HUDEP-2 (cell line): ENCODE measurements at regions not wholly inside any gene's neighbourhood (a gene's known extent, or its start where the extent isn't known, plus 50 kb on each side); places are given as distances from the start of the nearest gene placed in this dataset.

Source experiments
- DNase-seq, 76 experiments: peaks; one replicate each; lab custom pipeline; 2025; ENCODE audit not compliant: unreplicated experiment in 76 of 76; lab: John Stamatoyannopoulos, UW

DNA sequence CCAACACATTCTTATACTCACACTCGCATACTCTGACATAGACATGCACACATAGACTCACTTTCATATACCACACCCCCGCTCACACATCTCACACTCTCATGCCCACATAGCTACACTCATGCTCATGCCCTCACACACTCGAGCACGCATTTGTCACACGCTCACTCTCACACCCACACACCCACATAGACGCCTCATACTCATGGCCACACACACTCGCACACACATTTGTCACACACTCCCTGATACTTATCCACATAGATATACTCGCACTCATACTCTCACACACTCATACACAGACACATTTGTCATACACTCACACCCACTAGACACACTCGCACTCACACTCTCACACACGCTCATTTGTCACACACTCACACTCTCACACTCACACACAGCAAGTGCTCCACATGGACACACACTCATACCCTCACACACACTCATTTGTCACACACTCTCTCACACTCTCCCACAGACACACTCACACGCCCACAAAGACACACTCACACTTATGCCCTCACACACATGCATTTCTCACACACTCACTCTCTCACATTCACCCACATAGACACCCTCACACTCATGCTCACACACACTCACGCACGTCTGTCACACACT lies 50.9 kb downstream of the TNP1 start:
- no peak for DNase-seq

DNA sequence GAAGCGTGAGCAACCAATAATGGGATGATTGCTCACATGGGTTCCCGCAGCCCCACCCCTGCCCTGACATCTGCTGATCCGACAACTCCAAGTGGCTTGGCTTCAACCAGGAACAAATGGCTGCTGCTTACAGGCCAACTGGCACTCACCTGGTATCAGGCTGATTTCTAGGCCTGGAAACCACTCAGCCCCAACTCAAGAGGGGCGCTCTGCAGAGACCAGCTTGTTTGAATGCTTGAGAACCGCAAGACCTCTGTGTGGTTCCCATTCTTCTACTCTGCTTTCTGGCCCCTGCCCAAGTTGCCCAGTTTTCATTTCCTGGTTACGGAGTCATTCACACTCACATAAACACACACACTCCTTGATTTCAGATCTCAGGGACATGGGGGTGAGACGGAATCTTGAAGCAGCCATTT lies 52.0 kb downstream of the TNP1 start:
- DNase-seq: no peak

DNA sequence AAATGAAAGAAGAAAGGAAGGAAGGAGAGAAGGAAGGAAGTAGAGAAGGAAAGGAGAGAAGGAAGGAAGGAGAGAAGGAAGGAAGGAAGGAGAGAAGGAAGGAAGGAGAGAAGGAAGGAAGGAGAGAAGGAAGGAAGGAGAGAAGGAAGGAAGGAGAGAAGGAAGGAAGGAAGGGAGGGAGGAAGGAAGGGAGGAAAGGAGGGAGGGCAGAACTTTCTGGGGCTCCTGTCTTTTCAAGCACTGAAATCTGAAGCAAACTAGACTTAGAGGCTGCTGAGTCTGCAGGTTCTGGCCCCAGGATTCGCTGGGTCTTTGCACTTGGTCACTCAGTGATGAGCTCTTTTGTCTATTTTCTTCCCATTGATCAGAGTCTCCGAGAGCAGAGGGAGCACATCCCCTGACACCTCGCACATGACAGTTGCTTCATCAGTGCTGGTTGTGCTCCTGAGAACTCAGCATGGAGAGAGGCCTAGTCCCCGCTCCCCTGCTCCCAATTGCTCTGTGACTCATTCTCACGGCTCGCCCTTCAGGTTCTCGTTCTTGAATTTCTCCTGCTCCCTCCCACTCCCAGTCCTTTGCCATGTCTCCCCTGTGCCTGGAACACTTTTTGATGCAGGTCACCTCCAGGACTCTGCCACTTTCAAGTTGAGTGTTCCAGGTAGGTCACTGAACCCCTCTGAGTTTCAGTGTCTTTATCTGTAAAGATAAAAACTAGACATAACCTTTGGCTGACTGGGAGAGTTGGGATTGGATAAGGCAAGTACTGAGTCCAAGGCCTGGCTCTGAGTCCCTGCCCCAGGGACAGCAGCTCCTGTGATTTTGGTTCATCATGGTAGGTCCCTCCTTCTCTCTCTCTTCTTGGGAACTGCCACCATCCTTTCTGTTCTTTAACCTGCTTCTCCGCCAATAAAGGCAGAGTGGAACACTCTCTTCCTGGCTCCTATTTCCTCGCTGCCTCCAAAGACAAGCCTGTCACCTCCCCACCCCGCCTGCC lies 55.2 kb downstream of the TNP1 start:
- no peak for DNase-seq

DNA sequence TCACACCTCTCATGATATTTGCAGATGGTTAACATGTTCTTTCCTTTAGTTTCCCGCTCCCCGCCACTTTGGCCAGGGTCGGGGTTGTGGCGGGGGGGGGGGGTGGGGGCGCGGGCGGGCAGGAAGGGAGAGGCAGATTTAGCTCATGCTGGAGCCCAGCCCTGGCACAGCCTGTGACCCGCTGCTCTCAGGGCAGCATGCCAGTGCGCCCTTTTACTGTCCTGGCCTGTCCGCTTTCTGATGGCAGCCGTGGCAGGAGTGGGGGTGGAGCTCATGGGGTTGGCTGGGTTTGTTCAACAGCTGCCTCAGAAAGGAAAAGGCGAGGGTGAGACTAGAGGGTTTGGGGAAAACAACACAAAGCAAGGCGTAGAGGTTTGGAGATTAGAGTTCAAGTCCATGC lies 56.1 kb downstream of the TNP1 start:
- DNase-seq: no peak

DNA sequence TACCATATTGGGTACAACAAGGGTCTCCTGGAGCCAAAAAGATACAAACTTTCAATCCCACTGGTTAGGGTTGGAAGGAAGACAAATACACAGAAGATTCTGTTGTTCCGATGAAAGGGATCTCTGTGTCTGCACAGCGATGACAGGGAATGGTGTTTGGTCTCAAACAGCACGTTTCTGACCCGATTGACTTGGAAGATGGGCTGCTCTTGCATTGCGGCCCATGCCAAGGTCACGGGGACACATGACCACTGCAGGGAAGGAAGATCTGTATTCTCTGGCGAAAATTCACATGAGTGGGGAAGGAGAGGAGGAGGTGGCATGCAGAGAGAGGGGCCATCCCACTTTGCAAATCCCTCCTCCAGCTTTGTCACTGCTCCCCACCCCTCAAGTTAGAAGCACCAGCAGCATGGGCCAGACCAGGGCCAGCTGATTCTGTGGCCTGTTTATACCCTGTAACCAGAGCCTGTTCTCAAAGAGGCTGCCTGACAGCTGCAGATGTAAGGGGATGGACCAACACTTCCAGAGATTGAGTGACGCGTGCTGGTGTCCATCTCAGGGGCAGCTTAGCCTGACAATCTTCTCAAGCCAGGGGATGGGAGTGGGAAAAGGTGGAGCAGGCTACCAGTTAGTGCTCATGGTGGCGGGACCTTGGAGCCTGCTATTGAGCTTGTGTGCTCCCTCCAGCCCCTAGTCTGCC lies 57.2 kb downstream of the TNP1 start:
- DNase-seq: no peak

DNA sequence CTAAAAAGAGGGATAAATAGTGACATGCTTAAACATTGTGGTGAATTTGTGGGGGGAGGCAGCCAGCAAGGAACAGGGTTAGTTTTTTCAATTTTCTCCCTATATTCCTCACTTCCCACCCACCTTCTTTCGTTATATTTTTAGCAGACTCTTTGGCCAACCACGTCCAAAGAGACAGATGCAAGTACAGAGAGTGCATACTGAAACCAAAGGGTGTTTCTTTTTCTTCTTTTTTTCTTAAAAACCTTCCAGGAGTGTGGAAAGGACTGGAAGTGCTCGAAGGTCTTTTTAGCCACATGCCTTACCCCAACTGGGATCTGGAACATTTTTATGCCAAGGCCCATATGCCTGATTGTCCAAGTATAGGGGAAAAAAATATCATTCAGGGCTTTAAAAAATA lies 59.0 kb downstream of the TNP1 start:
- DNase-seq: no peak

DNA sequence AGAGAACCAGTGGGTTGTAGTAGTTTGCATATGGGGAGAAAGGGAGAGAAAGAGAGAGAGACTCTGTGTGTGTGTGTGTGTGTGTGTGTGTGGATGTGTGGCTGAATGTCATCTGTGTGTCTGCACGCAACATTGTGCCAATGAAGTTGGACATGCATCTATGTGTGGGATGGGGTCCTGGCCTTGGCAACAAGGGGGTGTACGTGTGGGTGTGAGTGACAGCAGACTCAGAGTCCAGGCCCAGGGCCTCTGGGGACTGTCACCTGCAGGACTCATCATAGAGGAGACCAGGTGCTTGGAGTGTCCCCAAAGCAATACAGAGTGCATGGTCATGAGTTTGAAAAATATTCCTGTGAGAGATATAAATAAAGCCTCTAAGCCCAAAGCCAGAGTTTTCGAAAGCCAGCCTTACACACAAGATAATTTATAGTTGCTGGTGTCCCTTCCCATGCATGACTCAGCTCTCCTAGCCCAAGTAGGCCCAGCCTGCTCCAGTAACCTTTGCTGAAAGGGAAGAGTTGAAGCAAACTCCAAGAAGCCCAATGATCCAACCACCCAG lies 59.9 kb downstream of the TNP1 start:
- DNase-seq: no peak

DNA sequence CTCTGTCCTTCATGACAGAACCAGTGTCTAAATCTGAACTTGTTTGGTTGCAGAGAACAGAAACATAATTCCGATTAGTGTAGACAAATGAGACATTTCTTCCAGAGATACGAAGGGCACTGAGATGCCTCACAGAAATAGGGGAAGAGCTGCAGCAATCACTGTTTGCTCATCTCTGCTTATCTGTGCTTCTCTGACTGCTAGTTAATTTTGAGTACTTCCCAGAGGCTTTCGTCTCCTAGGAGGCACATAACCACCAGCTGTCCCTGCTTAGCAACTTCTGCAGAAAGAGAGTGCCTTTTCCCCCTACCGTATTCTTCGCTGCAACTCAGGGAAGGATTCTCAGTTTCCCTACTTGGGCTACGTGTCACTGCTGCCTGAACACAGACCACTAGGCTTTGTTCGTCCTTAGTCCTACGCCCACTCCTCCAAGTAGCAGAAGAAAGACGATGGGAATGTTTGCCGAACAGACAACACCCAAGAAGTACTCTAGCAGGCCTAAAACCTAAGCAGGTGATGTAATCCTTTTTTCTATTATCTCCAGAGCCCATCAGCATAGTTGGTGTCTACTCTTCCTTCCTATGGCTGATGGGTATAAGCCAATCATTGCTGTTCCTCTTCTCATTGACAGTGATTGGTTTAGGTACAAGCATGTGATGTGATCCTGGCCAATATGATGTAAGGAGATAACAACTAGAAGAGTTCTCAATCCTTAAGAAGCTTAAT lies 63.6 kb downstream of the TNP1 start:
- no peak for DNase-seq

DNA sequence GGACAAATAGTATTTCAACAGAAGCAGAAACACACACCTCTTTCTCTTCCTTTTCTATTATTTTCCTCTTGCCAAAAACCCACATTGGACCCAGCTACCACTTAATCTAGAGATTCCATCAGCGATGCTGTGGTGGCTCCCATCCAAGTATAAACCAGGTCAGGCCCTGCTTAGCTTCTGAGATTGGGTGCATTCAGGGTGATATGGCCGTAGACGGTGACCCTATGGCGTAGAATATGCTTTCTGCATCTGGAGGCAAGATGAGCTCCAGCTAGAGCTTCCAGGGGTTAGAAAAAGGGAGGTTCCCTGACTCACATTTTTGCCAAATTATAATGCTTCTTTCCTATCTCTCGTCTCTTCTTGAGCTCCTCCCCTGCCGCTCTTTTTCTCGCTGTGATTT lies 66.5 kb downstream of the TNP1 start:
- DNase-seq: no peak

DNA sequence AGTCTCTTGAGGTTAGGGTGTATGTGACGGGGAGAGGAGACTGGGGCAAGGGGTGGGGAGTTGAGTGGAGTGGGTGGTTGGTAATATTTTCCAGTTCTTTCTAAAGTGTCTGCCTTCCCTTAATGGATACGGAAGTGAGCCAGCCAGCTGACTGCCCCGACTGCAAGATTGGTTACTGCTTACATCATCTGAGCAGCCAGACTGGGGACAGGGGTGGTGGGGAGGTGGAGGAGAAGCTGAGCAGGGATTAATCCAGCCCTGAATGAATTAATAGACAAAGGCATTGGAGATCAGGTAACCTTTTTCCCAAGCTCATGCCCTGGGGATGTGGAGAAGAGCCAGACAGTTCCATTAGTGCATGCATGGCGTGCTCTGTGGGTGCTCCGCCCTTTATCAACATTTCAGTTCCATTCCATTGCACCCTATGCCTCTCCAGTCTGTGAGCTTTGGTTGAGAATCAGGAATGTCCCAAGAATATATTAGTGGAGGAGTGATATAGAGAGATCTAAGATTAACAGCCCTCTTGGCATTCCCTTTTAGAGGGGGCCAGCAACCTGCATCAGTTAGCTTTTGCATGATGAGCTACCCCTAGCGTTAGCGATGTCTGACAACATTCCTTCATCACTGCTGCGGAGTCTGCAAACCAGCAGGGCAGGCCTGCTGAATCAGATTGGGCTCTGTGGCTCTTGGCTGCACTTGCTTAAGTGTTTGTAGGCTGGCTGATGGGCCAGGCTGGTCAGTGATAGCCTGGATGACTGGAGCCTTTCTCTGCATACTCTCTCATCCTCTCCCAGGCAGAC lies 67.4 kb downstream of the TNP1 start:
- DNase-seq: no peak

DNA sequence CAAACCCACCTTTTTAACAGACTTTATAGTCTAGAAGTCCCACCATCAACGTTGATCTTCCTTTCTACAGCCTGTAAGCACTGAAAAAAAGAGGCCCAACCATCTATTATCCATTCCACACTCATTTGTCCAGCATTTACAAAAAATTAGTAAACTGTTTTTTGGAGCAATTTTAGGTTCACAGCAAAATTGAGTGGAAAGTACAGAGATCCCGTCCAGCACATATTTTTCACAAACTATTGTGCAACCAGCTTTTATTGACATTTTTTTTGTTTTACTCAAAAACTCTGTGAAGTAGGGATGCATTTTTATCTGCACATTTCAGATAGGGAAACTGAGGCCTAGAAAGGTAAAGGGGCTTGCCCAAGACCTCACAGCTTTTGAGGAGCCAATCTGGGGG lies 68.6 kb downstream of the TNP1 start:
- no peak for DNase-seq

DNA sequence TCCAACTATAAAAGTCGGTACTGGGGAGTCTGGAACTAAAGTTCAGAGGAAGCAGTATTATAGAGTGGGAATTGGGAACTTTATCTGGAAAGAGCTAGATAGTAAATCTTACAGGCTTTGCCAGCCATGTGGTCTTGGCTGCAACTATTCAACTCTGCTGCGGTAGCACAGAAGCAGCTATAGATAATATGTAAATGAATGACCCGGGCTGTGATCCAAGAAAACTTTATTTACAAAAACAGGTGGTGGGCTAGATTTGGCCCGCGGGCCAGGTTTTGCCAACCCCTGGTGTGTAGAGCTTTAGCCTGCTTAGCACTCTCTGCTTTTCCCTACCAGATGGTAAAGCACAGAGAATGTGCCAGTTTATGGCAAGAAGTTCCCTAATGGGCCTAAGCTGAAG lies 70.8 kb downstream of the TNP1 start:
- DNase-seq: peak in 70 of 76 experiments; percentile 2 to 81 (median 38)

DNA sequence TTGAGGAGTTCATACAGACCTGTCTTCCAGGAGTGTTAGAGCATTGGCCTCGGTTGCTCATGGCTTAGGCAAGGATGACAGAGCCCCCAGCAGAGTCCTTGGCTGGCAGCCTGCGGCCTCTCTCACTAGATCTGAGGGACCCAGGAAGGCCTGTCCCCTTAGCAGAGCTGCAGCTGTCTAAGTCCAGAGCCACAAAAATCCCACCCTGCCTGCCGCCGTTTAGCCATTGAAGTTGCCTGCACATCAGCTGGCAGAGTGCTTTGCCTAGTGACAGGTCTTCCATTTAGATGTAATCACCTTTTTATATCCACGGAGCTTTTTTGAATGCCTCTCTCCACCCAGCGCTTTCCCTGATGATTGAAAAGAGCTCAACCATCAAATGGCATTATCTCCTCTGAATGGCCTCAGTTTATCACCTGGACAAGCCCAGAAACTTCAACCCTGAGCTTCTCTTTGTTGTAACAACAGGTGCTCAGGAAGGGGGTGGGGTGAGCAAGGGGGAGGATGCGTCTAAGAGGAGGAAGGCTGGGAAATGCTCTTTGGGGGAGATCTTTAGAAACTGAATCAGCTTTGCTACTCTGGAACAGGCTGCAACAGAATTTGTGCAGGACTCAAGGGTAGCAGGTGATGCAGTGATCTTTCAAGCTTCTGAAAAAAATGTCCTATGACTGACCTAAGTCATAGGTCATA lies 71.9 kb downstream of the TNP1 start:
- no peak for DNase-seq

DNA sequence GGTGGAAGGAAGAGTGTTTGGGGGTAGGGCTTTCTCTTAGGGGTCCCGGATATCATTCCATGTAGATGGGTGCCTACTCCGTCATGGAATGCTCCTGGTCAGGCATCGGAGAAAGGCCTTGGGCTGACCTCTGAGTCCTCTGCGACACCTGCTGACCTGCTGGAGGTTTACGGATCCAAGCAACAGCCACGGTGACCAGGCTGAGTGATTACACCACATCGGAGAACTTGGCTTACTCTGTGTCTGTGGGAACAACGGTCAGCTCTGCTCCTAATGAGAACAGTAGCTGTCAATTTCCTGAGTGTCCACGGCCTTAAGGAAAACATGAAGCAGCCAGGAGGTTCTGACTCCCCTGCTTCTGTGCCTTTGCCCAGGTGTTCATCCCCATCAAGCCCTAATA lies 73.2 kb downstream of the TNP1 start:
- no peak for DNase-seq

DNA sequence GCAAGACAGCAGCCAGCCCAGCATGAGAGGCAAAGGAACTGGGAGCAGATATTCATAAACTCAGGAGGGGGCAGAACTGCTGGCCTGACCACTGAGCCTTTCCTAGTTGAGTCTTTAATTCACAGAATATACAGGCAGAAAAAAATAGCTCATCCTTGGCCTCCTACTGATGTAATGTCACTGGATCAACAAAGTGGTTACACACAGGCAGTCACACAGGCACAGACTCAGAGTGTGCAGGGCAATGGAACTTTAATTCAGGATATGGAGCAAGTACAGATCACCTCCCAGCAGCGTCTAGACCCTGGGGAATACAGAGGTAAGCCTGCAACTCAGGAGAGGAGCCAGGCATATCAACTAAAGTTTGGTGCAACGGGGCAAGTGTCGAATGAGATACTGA lies 75.4 kb downstream of the TNP1 start:
- no peak for DNase-seq

DNA sequence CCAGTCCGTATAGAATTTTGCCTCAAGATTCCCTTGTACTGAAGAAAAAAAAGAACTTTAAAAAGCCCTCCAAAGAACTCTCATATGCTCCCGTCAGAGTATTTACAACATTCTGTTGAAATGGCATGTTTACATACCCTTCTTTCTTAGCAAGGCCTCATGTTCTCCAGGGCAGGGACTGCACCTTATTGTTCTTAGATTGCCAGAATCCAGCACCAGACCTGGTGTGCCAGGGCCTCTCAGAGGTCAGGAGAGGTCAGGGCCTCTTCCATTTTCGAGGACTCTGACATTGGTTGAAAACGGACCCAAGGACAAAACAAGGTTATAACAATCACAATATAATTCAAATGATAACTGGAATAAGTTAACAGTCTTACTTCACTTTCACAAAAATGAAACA lies 78.2 kb downstream of the TNP1 start:
- DNase-seq: no peak

DNA sequence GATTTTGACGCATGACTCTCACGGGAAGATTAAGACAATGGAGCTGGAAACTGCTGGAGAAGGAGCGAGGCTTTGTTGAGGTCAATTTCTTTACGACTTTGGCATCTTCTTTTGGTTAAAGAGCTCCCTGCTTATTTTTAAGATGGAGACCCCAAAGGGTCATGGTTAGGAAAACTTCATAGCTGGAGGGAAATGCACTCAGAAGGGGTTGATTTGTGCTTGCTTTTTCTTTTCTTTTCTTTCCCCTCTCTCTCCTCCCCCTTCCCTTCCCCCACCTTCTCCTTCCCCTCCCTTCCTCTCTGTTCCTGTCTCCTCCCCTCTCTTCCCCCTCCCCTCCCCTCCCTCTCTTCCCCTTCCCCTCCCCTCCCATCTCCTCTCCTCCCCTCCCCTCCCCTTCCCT lies 79.0 kb downstream of the TNP1 start:
- no peak for DNase-seq

DNA sequence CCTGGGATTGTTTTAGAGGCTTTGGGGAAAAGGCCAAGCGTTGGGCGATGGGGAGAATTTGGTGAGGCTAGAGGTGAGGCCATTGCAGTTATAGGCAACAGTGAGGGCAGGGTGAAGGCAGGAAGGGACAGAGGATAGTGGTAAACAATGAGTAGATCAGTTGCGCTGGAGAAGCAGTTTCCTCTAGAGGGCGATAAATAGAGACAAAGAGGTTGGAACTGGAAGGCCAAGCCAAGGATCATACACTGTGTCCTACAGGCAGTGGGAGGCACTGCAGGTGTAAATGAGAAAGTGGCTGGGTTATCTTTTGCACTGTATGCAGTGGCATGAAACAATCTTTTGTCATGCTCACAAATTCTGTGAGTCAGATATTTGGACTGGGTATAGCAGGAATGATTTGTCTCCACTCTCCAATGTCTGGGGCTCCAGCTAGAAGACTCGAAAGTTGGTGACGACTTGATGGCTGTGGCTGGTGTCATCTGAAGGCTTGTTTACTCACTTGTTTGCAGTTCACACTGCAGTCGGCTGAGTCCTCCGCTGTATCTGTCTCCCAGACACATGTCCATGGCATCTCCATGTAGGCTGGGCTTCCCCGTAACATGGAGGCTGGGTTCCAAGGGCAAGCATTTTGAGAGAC lies 82.1 kb downstream of the TNP1 start:
- peak in 72 of 76 experiments; percentile 16 to 88 (median 64) for DNase-seq
